ENCODE measurements at regions not wholly inside any gene's neighbourhood (a gene's known extent, or its start where the extent isn't known, plus 50 kb on each side); places are given as distances from the start of the nearest gene placed in this dataset.
"Not testable (repeated sequence)": the region's sequence is repeated elsewhere in the genome, so short reads cannot be mapped to it uniquely, and the experiment has no call there.

GRCh38 chr17:63019138-63019873 lies 53.3 kb downstream of the TANC2 start:
- DNase-seq: no peak

- no peak for DNase-seq
These were observed 56.5 kb downstream of the TANC2 start for GRCh38 chr17:63022567-63022966.

GRCh38 chr17:63023049-63023448 lies 57.0 kb downstream of the TANC2 start:
- no peak for DNase-seq

- DNase-seq: no peak
These were observed 58.2 kb downstream of the TANC2 start for GRCh38 chr17:63024201-63024600.

- no peak for DNase-seq
These were observed 58.7 kb downstream of the TANC2 start for GRCh38 chr17:63024716-63025115.

- DNase-seq: not testable (repeated sequence)
These were observed 59.6 kb downstream of the TANC2 start for GRCh38 chr17:63025637-63026036.

GRCh38 chr17:63029541-63029940 lies 63.5 kb downstream of the TANC2 start:
- DNase-seq: no peak

- no peak for DNase-seq
These were observed 66.1 kb downstream of the TANC2 start for GRCh38 chr17:63032142-63032541.

- no peak for DNase-seq
These were observed 67.1 kb downstream of the TANC2 start for GRCh38 chr17:63033142-63033541.

- DNase-seq: no peak
These were observed 69.2 kb downstream of the TANC2 start for GRCh38 chr17:63035271-63035670.

- DNase-seq: no peak
These were observed 69.7 kb downstream of the TANC2 start for GRCh38 chr17:63035695-63036094.

GRCh38 chr17:63039342-63039741 lies 73.3 kb downstream of the TANC2 start:
- DNase-seq: peak; percentile 45

- DNase-seq: peak; percentile 7
These were observed 74.0 kb downstream of the TANC2 start for GRCh38 chr17:63039899-63040602.

- DNase-seq: no peak
These were observed 74.8 kb downstream of the TANC2 start for GRCh38 chr17:63040816-63041215.

- no peak for DNase-seq
These were observed 75.2 kb downstream of the TANC2 start for GRCh38 chr17:63041251-63041650.

GRCh38 chr17:63041722-63042121 lies 75.7 kb downstream of the TANC2 start:
- DNase-seq: peak; percentile 19

- DNase-seq: peak; percentile 4
These were observed 76.3 kb downstream of the TANC2 start for GRCh38 chr17:63042256-63042812.

GRCh38 chr17:63057560-63057959 lies 91.5 kb downstream of the TANC2 start:
- DNase-seq: not testable (repeated sequence)

GRCh38 chr17:63066158-63066813 lies 100.3 kb downstream of the TANC2 start:
- no peak for DNase-seq

- DNase-seq: no peak
These were observed 103.2 kb downstream of the TANC2 start for GRCh38 chr17:63069245-63069644.

GRCh38 chr17:63070031-63070430 lies 104.0 kb downstream of the TANC2 start:
- no peak for DNase-seq

- no peak for DNase-seq
These were observed 105.8 kb downstream of the TANC2 start for GRCh38 chr17:63071797-63072196.

GRCh38 chr17:63075969-63076368 lies 109.9 kb downstream of the TANC2 start:
- DNase-seq: no peak

- DNase-seq: no peak
These were observed 112.7 kb downstream of the TANC2 start for GRCh38 chr17:63078707-63079106.

Measured in NCI-H510A (cell line).